ENCODE measurements at regions not wholly inside any gene's neighbourhood (a gene's known extent, or its start where the extent isn't known, plus 50 kb on each side); places are given as distances from the start of the nearest gene placed in this dataset.
A peak's percentile ranks its signal among the peaks of the same experiment; 100 is the strongest.

DNA sequence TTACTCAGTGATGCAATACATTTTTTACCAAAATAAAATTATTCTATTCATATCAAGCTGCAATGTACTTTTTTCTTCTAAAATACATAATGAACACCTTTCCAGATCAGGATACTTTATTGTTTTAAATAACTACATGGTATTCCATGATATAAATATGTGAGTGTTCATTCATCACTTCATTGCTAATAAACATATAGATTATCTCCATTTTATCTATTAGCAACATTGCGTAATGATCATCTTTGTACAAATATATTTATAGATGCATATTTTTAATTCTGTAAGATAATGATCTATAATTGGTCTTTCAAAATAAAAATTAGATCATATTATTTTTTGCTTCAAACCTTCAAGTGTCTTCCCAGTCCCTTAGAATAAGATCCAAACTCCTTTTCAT is 156.1 kb upstream of the HHIP start:
- no peaks in the 10 kb centered on the region for H3K4me1 Mint-ChIP-seq
- no peak overlapping the region for H3K4me3 Mint-ChIP-seq

DNA sequence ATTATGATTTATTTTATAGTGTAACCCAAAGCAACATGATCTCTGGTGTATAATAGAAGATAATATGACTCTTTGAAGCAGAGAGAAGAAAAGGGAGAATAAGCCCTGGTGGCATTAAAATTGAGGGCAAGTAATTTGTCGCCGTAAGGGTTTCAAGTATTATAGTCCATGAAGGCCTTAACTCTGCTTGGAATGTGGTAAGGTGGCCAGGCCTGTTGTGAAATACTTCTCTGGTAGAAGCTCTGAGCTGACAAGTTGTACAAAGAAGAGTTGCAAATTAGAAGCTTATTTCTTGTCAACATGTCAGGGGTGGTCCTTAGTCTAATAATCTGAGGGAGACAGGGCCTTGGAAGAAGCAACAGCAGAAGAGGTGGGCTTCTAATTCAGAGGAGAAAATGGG is 151.7 kb upstream of the HHIP start:
- no peaks in the 10 kb centered on the region for H3K9me3 Mint-ChIP-seq
- H3K4me1 Mint-ChIP-seq = no peaks in the 10 kb centered on the region
- H3K4me3 Mint-ChIP-seq = no peak overlapping the region
- no peak overlapping the region for H3K27ac Mint-ChIP-seq (ENCODE audit: unreplicated experiment)
- DNase-seq (ENCODE audit: low read depth, low spot score) = no peak
- no peaks in the 10 kb centered on the region for H3K27me3 Mint-ChIP-seq (ENCODE audit: low read depth)
- TF ChIP-seq, protein P1, sequence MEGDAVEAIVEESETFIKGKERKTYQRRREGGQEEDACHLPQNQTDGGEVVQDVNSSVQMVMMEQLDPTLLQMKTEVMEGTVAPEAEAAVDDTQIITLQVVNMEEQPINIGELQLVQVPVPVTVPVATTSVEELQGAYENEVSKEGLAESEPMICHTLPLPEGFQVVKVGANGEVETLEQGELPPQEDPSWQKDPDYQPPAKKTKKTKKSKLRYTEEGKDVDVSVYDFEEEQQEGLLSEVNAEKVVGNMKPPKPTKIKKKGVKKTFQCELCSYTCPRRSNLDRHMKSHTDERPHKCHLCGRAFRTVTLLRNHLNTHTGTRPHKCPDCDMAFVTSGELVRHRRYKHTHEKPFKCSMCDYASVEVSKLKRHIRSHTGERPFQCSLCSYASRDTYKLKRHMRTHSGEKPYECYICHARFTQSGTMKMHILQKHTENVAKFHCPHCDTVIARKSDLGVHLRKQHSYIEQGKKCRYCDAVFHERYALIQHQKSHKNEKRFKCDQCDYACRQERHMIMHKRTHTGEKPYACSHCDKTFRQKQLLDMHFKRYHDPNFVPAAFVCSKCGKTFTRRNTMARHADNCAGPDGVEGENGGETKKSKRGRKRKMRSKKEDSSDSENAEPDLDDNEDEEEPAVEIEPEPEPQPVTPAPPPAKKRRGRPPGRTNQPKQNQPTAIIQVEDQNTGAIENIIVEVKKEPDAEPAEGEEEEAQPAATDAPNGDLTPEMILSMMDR (conservative IDR thresholded peaks at IDR 0.05) = no peak
- no peaks in the 10 kb centered on the region for H3K36me3 Mint-ChIP-seq (ENCODE audit: low read depth)

More for the DNA sequence above, 156.1 kb upstream of the HHIP start:
- Mint-ChIP-seq H3K9me3 (peaks cover 3% of the 10 kb centered on the region), H3K36me3 (ENCODE audit: low read depth) (no peaks in the 10 kb centered on the region), H3K27me3 (ENCODE audit: low read depth) (no peaks in the 10 kb centered on the region), H3K27ac (ENCODE audit: unreplicated experiment) (no peak overlapping the region)
- TF ChIP-seq, protein P1 (conservative IDR thresholded peaks at IDR 0.05) = no peak
- no peak for DNase-seq (ENCODE audit: low read depth, low spot score)

DNA sequence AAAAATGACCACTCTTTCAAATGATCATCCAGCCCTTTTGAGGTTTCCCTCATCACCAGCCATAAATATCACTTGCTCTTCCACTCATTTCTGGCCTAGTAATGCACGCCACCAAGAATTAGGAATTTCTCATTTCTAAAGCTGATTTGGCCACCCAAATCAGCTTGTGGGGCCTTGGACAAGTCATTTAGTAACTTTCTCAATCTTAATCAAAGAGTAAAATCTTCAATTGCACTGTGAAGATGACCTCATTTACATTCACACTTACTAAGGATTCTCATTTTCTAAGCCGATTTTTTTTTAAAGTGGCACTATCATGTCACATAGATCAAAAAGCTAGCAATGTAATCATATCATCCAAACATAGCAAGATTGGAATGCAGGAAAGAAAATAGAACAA is 150.0 kb upstream of the HHIP start:
- Mint-ChIP-seq H3K27ac (ENCODE audit: unreplicated experiment) (no peak overlapping the region), H3K27me3 (ENCODE audit: low read depth) (no peaks in the 10 kb centered on the region), H3K4me1 (no peaks in the 10 kb centered on the region), H3K4me3 (no peak overlapping the region), H3K9me3 (no peaks in the 10 kb centered on the region), H3K36me3 (ENCODE audit: low read depth) (no peaks in the 10 kb centered on the region)
- TF ChIP-seq, protein P1 (conservative IDR thresholded peaks at IDR 0.05) = no peak
- DNase-seq (ENCODE audit: low read depth, low spot score) = no peak

DNA sequence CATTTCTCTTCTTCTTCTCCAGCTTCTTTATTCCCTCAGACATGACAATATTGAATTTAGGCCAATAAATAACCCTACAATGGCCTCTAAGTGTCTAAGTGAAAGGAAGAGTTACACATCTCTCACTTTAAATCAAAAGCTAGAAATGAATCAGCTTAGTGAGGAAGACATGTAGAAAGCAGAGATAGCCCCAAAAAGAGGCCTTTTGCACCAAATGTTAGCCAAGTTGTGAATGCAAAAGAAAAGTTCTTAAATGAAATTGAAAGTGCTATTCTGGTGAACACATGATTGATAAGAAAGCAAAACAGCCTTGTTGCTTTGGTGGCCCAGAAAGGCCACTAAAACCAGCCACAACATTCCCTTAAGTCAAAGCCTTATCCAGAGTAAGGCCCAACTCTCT is 146.2 kb upstream of the HHIP start:
- no peak for DNase-seq (ENCODE audit: low read depth, low spot score)
- peaks cover 4% of the 10 kb centered on the region for H3K9me3 Mint-ChIP-seq
- H3K27me3 Mint-ChIP-seq (ENCODE audit: low read depth) = no peaks in the 10 kb centered on the region
- TF ChIP-seq, protein P1 (conservative IDR thresholded peaks at IDR 0.05) = no peak
- H3K4me1 Mint-ChIP-seq = peaks cover 11% of the 10 kb centered on the region
- no peaks in the 10 kb centered on the region for H3K36me3 Mint-ChIP-seq (ENCODE audit: low read depth)
- no peak overlapping the region for H3K27ac Mint-ChIP-seq (ENCODE audit: unreplicated experiment)
- H3K4me3 Mint-ChIP-seq = no peak overlapping the region

DNA sequence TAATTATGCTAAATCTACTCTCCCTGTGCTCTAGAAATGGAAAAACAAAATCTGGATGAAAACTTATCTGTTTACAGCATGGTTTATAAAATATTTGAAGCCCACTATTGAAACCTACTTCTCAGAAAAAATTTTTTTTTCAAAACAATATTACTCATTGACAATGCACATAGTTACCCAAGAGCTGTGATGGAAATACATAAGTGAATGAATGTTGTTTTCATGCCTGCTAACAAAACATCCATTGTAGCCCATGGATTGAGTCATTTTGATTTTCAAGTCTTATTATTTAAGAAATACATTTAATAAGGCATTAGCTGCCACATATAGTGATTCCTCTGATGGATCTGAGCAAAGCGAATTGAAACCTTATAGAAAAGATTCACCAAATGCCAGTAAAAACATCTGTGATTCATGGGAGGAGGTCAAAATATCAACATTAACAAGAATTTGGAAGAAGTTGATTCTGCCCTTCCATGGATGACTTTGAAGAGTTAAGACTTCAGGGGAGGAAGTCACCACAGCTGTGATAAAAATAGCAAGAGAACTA is 144.7 kb upstream of the HHIP start:
- Mint-ChIP-seq H3K4me1 (peaks cover 11% of the 10 kb centered on the region), H3K27me3 (ENCODE audit: low read depth) (no peaks in the 10 kb centered on the region), H3K27ac (ENCODE audit: unreplicated experiment) (peak overlapping the region; percentile 59), H3K36me3 (ENCODE audit: low read depth) (no peaks in the 10 kb centered on the region), H3K9me3 (peaks cover 6% of the 10 kb centered on the region), H3K4me3 (no peak overlapping the region)
- no peak for DNase-seq (ENCODE audit: low read depth, low spot score)
- TF ChIP-seq, protein P1 (conservative IDR thresholded peaks at IDR 0.05) = no peak

Measured in neural crest cell (in vitro differentiated cells).